ENCODE measurements at regions not wholly inside any gene's neighbourhood (a gene's known extent, or its start where the extent isn't known, plus 50 kb on each side); places are given as distances from the start of the nearest gene placed in this dataset.
"Not testable (repeated sequence)": the region's sequence is repeated elsewhere in the genome, so short reads cannot be mapped to it uniquely, and the experiment has no call there.

- no peak for ATAC-seq
Measured at GRCh38 chr2:23009545-23010149, 375.3 kb upstream of the KLHL29 start.

- no peak for ATAC-seq
Measured at GRCh38 chr2:23012499-23012898, 372.5 kb upstream of the KLHL29 start.

GRCh38 chr2:23015651-23016200 lies 369.3 kb upstream of the KLHL29 start:
- ATAC-seq: no peak

- ATAC-seq: no peak
Measured at GRCh38 chr2:23019476-23019875, 365.5 kb upstream of the KLHL29 start.

- ATAC-seq: no peak
Measured at GRCh38 chr2:23020659-23021058, 364.3 kb upstream of the KLHL29 start.

GRCh38 chr2:23021311-23022120 lies 363.5 kb upstream of the KLHL29 start:
- no peak for ATAC-seq

GRCh38 chr2:23023722-23024121 lies 361.3 kb upstream of the KLHL29 start:
- no peak for ATAC-seq

GRCh38 chr2:23026671-23027070 lies 358.3 kb upstream of the KLHL29 start:
- no peak for ATAC-seq

GRCh38 chr2:23027396-23027795 lies 357.6 kb upstream of the KLHL29 start:
- no peak for ATAC-seq

- ATAC-seq: no peak
Measured at GRCh38 chr2:23028106-23028505, 356.9 kb upstream of the KLHL29 start.

GRCh38 chr2:23029111-23029510 lies 355.9 kb upstream of the KLHL29 start:
- no peak for ATAC-seq

GRCh38 chr2:23029951-23030350 lies 355.0 kb upstream of the KLHL29 start:
- ATAC-seq: no peak

- ATAC-seq: no peak
Measured at GRCh38 chr2:23034996-23035395, 350.0 kb upstream of the KLHL29 start.

- ATAC-seq: no peak
Measured at GRCh38 chr2:23036629-23037028, 348.4 kb upstream of the KLHL29 start.

- ATAC-seq: no peak
Measured at GRCh38 chr2:23037596-23037995, 347.4 kb upstream of the KLHL29 start.

GRCh38 chr2:23041443-23041842 lies 343.5 kb upstream of the KLHL29 start:
- ATAC-seq: no peak

- no peak for ATAC-seq
Measured at GRCh38 chr2:23042216-23042906, 342.6 kb upstream of the KLHL29 start.

GRCh38 chr2:23050388-23050787 lies 334.6 kb upstream of the KLHL29 start:
- ATAC-seq: no peak

- no peak for ATAC-seq
Measured at GRCh38 chr2:23053601-23054000, 331.4 kb upstream of the KLHL29 start.

GRCh38 chr2:23055251-23055650 lies 329.7 kb upstream of the KLHL29 start:
- ATAC-seq: no peak

- ATAC-seq: not testable (repeated sequence)
Measured at GRCh38 chr2:23056846-23057245, 328.1 kb upstream of the KLHL29 start.

GRCh38 chr2:23058435-23058834 lies 326.5 kb upstream of the KLHL29 start:
- no peak for ATAC-seq

GRCh38 chr2:23065210-23065609 lies 319.8 kb upstream of the KLHL29 start:
- ATAC-seq: no peak

All from esophagus mucosa (tissue), 1 donor.